CD4-positive, alpha-beta T cell treated with Interleukin-10 for 1 hour (primary cell): ENCODE measurements at regions not wholly inside any gene's neighbourhood (a gene's known extent, or its start where the extent isn't known, plus 50 kb on each side); places are given as distances from the start of the nearest gene placed in this dataset.

Source experiments
- DNase-seq: peaks from one replicate; pipeline ENCODE4 v3.0.0-alpha.2; 2020

DNA sequence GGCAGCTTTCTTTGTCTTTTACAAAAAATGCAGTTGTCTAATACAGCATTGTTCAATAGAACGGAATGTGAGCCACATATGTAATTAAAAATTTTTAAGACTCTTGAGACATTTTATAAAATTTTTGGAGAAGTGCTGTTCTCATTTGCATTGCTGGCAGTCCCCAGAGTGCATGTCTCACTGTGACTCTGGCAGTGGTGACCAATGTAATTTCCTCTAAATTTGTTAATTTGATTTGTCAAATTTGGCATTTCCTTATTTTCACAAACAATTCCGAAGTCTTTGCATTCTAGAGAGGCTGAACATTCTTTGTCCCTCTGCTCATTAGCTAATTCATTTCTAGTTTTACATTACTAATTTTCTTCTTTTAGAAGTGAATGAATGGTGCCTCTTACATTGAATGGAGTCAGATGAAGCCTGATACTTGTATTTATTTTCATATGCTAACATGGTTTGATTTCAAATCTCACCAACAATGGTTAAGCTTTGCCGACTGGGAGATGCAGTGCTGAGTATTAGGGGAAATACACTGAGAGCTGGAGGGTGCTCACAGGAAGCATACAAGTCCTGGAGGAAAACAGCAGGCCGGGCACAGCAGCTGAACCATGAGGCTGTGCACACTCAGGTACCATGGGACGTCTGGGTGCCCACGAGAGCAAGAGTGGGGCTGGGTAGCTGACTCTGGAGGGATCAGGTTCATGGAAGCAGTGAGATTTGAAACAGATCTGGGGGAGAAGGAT, 68.5 kb upstream of the ARMC2 start:
- DNase-seq: no peak

DNA sequence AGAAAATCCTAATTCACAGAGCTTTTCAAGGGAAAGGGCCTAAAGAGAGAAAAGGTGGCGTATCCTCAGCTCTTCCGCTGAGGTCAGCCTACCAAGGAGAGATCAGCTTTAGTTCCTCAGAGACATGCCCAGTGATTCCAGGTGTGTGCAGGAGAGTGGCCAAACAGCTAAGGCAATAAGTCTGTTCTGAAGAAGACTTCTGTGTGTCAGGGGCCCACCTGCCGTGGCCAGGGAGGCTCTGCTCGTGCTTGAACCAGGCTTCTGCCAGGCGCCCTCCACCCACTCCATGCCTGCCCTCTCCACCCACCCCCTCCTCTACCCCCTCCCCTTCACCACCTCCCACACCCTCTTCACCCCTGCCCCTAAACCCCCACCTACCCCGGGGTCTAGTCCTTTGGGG, 67.4 kb upstream of the ARMC2 start:
- no peak for DNase-seq

DNA sequence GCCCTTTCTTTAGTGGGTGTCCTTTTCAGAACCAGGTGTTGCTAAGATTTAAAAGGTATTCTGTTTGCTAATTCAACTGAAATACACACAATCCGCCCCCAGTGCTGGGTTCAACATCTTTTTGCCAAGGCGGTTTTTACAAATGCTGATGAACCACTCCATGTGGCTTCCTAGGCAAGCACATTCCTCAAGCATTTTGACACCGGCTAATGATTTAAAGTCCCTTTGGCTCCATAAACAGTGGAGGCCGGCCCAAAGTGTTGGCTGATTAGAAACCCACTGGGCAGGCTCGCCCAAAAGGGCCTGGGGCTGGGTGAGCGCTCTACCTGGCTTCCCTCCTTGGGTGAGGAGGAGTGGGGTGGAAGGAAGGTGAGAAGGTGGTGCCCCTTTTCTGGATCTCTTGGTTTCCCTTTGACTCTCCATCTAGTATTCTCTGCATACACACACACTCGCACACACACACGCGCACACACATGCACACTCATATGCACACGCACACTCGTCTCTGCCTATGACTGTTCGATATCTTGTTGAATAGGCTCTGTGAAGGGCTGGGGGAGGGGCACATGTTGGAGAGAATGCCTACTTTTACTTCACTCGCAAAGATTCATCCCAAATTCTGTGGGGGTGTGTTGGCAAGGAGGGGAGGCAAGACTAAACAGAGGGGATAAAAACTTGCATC, 66.7 kb upstream of the ARMC2 start:
- no peak for DNase-seq

DNA sequence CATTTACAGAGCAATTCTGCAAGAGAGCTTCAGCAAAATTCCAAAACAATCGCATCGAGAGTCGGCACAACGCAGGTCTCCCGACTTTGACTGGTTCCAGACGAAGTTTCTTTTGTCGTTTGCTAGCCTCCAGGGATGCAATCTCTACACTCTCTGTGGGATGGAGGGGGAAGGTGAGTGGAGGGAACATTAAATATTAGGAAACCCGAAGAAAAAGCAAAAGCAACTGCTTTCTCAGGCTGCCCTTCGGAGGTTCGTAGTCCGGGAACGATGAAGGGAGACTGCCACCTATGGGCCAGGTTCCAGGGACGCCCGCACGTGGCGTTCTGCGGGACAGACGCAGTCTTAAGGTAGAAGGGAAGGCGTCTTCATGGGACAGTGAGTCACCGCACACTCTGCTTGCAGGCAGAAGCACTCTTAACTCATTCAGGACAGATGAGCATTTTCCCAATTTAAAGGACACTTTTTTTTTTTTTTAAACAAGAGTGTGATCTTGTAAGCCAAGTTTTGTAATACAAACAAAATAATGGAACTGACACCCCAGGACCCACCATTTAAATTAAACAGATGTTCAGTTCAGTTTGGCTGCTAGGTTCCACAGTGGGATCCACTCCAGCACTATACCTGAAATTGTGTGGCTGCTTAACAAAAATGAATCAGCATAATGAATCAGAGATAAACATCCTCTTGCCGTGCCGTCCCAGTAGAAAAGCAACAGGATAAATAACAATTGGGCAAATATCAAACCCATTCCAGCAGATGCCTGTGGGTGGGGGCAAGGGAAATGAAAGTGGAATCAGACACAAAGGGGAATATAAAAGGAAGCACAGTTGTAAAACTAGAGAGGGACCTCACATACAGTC, 65.8 kb upstream of the ARMC2 start:
- peak; percentile 79 for DNase-seq

DNA sequence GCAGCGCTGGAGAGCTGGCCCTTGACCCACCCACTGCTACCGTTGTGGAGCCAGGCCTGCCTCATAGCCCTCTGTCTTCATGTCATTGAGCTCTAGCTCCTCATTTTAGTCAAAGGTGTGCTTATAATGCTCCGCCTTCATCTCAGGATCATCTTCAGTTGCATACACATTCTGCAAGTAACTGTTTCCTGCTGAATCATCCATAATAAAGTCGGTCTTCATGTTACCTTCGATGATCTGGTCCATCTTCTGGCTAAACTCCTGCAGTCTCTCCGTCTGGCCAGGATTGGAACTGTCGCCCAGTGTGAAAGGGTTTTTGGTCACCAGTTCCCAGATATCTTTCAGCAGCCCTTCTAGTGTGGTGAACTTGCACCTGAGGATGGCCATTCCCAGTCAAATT, 62.6 kb upstream of the ARMC2 start:
- no peak for DNase-seq

DNA sequence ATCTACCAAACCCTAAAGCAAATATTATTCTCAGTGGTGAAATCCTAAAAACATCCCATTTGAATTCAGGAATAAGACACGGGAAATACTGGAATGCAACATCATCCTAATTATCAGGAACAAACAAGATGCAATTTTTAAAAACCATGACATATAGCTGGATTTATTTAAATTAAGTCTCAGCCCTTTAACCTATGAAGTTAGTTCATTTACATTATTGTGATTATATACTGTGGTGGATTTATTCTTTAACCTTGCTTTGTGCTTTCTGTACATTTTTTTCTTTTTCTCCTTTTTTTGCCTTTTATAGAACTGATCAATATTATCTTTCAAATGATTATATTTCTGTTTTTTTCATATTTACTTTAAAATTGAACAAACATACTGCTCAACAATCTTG, 59.8 kb upstream of the ARMC2 start:
- no peak for DNase-seq

DNA sequence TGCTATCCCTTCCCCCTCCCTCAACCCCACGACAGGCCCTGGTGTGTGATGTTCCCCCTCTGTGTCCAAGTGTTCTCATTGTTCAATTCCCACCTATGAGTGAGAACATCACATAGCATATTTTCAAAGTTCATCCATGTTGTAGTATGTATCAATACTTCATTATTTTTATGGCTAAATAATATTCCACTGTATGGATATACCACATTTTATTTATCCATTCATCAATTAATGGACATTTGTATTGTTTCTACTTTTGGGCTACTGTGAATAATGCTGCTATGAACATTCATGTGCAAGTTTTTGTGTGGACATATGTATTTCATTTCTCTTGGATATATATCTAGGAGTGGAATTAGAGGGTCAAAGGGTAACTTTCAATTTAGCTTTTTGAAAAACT, 58.7 kb upstream of the ARMC2 start:
- no peak for DNase-seq

DNA sequence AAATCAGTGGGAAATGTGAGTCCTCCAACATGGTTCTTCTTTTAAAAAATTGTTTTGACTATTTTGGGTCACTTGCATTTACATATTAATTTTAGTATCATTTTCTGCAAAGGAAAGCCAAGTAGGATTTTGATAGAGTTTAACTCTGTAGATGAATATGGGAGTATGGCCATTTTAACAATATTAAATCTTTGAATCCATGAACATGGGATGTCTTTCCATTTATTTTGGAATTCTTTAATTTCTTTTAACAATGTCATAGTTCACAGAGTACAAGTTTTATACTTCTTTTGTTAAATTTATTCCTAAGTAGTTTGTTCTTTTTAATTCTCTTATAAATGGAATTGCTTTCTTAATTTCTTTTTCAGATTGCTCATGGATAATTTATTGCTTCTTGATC, 56.5 kb upstream of the ARMC2 start:
- DNase-seq: no peak

DNA sequence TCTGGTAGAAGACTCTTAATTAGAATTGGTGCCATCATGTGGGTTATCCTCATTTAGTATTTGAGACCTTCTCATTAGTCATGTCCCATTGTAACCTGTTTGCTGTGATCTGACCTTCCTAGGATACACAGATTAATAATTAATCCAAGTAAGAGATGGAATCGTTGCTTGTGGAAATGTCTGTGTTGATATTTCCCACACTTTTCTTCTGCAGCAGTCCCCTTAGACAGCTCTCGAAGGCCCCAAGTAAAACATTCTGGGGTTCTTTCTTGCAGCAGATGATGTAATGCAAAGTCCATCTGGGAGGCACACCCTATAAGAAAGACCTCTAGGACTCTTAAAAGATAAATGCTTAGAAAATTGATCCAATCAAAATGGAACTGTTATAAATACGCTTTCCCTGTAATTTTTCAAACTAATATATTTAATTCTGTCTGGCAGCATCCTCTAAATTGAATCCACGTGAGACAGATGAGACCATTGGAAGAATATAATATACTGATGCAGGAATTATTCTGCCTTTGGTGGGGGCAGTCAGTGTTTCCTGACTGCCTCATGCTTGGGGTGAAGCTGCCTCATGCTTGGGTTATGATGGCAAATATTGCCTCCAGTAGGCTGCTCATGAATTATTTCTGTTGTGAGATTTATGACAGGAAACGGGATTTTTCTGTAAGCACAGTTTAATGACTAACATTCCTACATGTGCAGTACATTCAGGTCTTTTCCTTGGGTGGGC, 54.5 kb upstream of the ARMC2 start:
- no peak for DNase-seq

DNA sequence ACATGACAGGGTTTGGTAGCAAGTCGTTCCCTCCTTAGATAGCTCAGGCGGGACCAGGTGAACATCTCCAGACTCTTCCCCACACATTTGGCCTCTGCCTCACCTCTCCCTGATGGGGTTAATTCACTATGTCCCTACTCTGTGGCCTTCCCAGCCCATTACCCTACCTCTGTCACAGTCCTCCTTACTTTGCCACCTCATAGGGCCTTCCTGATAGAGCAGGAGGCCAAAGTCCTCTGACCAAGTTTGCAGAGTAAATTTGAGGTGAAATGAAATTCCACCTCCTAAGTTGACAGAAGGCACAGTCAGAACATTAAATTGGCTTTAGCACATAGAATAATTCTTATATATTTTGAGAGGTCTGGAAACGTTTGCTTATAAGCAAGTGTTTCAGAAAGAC, 53.1 kb upstream of the ARMC2 start:
- no peak for DNase-seq

DNA sequence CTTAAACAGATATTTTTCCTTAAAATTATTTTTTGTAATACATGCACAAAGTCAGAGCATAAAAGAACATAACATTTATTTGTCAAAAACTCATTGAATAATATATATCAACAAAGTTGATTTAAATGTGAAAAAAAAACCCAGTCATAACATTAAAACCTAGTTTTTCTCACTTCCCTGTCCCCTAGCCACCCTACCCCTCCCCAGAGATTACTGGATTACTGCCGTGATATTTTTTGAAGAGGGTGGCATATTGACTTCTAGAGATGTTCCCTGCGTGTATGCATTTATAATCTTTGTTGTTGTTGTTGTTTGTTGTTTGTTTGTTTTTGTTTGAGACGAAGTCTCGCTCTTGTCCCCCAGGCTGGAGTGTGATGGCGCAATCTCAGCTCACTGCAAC, 52.4 kb upstream of the ARMC2 start:
- DNase-seq: no peak

DNA sequence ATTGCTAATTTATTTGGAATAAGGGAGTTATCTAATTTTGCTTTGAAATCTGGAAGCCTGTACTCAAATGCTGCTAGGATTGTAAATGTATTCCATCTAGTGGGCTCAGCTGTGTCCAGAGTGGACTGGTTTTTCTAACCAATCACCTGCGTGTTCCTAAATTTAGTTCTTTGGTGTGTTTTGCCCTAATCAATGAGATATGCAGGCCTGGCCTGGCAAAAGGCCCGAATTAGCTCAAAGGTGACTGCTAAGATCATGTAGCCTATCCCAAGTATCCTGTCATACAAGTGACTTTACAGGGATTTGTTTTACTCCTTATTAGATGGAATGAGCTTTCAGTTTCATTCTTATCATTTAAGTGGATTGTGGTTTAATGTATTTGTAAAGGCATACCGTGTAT, 51.3 kb upstream of the ARMC2 start:
- no peak for DNase-seq

DNA sequence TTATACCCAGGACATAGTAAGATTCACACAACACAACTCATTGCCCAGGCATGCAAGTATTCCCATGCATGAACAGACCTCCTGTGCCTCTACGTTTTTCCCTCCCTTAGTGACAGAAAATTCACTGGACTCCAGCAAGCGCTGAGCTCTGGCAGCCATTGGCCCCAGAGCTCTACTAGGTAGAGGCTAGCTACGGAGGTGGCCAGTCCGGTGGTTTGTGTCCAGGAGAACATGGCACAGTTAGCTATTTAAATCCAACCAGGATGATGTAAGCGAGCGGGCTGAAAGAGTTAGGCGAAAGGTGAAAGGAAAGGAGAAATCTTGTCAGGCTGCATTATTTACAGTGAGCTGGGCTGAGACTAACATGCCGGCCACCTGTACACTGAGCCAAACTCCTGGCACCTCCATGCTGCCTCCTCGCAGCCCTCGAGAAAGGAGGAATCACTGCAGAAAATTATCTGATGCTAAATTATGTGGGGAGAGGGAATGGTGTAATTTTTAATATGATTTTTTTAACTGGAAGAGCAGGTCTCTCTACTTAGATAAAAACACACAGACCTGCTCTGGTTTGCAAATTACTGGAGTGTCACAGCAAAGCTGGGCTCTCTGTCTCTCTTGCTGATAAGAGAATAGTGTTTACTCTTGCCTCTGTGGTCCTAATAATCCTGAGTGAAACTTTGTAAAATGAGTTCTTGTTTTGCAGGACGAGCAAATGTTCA, 50.1 kb upstream of the ARMC2 start:
- no peak for DNase-seq
